Brain pericyte (primary cell): ENCODE measurements at regions not wholly inside any gene's neighbourhood (a gene's known extent, or its start where the extent isn't known, plus 50 kb on each side); places are given as distances from the start of the nearest gene placed in this dataset.
"Not testable (repeated sequence)": the region's sequence is repeated elsewhere in the genome, so short reads cannot be mapped to it uniquely, and the experiment has no call there.

Source experiments
- DNase-seq: peaks from one replicate; pipeline ENCODE4 v3.0.0-alpha.2; 2012; ENCODE audit warnings: low read depth, low spot score

DNA sequence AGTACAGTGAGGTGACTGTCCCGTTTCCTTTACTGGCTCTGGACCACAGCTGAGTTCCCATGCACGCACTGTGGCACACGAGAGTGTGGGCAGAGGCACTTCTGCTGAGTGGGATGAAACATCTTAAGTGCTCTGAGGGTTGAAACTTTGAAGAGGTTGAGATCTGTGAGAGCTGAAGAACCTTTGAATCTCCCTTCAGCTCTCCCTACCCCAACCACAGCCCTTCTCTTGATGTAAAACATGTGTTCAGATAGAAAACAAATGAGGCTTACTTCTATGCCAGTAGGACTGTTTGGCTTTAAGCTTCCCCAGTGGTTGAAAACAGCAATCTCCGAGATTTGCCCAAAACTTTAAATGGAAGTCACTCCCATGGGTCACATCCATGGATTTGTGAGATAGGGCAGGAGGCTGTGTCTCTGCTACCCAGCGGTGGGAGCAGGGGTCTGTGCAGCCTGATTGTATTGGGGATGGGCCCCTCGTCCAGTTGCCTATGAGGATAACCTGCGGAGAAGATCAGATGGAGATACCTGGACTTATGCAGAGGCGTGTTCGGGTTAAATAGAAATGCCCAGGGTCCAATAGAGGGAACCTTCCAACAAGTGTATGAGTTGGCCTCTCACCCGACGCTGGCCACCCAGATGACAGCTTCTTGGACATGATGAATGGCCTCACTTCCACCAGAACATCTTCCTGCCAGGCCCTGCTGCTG lies 178.0 kb upstream of the PLGLB2 start:
- not testable (repeated sequence) for DNase-seq

DNA sequence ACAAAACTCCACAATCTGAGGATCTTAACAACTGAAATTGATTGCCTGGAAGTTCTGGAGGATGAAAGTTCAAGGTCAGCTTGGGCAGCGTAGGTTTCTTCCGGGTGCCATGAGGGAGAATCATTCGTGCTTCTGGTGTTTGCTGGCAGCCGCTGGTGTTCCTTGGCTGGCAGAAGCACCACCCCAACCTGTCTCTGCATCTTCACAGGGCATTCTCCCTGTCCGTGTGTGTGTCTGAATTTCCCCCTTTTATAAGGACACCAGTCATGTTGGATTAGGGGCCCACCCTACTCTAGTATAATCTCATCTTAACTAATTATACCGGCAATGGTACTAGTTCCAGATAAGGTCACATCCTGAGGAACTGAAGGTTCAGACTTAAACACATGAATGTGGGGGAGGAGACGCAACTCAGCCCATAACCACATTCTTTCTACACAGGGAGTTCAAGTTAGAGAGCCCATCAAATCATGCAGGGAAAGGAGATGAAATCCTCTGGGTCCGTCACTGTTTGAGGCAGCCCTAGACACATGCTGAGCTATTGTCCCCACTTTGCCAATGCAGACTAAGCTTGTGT lies 175.9 kb upstream of the PLGLB2 start:
- not testable (repeated sequence) for DNase-seq

DNA sequence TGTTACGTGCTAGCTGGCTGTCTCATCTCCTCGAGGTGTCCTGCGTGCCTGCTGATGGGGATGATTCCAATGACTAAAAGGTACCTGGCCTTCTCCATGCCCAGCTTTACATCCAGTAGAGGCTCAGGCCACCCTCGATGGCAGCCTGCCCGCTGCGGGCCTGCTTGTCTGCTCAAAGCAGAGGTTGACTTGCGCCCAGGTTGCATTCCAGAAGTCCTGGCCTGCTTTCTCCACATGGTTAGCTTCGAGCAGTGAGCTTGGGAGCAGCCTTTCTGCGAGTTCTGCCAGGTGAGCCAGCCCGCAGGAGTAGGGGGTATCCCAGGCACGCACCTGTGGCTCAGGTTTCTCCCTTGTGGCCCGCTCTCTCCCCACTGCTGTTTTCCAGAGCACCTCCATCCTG lies 175.0 kb upstream of the PLGLB2 start:
- not testable (repeated sequence) for DNase-seq

DNA sequence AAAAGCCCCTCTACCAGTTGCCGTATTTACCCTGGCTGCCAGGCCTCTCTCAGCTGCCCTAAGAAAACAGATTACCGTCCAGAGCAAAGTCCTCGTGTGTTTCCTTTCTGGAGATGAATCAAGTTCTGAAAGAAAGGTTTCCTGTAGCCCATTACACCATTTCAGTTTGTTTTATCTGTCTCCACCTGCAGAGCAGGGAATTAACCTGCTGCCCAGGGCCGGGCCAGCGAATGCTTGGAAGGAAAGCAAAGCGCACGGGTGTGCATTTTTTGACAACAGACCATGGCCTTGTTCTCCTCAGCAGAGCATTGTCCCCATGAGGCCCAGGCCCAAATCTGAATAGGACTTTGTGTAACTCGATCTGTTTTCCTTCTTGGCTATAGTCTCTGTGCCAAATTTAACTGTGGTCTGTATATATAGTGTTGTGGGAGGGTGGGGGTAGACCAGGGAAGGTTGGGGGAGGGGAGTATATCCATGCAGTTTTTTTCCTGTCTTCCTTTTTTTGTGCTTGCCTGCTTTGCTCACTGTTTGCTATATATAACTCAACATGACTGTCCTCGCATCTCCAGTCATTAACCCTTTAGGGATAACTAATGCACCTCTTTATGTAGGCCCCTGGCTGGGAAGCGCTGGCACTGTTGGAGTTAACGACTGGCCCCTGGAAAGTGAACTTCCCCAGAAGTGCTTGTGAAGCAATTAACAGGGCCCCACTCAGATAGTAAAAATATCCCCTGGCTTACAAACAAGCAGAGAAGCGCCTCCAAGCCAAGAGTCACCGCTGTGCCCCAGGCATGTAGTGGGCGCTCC lies 174.3 kb upstream of the PLGLB2 start:
- not testable (repeated sequence) for DNase-seq

DNA sequence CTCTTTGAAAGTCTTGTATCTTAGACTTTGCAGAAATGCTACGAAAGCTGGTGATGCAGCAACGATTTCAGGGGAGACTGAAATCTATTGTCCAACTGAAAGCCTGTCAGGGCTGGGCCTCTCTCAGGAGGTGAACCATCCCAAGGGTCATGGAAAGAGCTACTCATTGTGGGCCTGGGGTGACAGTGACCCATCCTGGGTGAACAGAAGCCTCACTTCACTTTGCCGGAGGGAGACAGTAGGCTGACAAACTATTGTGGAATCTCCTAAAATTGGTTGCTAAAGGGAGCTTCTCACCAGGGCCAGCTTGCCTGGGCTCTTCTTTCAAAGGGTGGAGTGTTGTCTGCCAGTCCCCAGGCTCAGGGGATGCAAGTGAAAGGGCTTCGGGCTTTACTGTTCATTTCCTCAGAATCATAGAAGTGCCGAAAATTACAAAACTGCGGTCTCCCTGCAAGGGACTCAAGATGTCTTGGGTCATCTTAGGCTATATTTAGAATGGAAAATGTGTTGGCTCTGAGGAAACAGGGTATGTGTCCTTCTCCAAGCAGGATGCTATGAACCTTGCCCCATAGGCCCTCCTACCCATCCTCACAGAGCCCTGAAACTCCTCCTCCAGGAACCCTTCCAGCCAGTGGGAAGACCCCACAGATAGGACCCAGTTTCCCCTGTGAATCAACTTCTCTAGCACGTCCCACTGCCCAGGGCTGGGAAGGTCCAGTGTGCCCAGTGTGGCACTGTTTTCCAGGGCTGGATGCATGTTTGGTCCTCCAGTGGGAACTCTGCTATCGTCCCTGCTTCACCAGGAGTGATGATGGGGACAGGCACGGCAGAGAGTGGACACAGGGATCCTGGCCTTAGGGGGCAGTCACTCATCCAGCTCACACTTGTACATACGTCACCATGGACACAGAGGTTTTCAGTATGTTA lies 173.4 kb upstream of the PLGLB2 start:
- not testable (repeated sequence) for DNase-seq

DNA sequence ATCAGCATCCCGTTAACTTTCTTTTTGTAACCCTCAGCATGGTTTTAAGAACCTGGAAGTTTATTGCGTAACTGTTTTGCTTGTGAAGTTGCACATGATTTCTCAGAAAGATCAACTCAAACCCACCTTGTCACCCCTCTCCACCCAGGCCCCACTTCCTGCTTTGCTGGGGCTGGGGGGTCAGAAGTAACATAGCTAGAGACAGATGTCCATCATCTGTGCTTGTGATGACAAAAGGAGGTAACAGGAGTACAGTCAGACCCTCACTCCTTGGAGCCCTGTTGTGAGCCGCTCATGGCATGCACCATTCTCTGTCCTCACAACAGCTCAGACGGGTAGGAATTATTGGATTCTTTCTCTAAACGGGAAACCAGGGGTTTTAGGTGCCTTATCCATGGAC lies 172.7 kb upstream of the PLGLB2 start:
- not testable (repeated sequence) for DNase-seq

DNA sequence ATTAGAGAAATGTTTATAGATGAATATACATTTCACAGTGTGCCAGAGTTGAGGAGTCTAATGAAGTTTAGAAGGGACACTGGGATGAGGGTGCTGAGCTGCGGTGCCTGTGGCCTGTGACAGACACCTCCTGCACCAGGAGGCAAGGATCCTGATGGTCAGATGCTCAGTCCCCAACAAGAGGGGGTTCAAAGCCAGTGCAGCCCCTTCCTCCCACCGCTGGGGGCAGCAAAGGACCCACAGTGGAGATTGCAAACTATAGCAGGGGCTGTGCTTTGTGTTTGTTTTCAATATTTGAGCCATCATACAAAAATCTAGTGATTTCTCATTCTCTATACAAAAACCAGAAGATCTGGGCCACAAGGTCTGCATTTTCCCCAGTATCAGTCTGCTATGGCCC lies 170.5 kb upstream of the PLGLB2 start:
- DNase-seq, result not testable (repeated sequence)

DNA sequence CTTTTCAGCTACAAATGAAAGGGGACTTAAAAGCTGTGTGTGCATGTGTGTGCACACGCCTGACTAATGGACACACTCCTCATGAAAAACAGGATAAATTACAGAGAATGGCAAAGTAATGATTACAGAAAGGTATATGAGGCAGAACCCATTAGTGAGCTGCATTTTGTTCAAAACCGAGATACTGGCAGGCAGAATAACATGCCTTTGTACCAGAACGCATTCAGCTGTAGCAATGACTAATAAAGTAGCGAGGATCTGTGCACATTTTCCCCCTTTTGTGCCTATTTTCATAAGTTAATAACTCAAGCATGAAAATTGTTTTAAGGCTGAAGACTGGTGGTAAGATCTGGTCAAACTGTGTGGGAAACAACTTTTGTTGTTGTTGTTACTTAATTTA lies 165.7 kb upstream of the PLGLB2 start:
- not testable (repeated sequence) for DNase-seq

DNA sequence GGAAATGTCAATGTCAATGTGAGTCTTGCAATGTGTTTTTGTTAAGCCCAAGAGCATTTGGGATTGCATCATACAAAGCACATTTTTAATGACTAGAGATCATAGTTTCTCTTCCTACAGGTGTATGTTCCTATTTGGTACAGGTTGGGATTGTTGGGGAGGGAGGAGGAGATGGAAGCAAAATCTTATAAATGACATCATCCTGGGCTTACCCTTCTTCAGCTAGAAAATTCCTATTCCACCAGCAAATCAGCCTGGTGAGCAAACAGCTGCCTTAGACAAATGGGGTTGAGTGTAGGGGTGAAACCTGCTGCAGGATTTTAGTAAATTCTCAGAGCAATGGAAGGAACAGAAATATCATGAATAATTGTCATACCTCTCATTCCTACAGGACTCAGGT lies 165.3 kb upstream of the PLGLB2 start:
- DNase-seq, result not testable (repeated sequence)

DNA sequence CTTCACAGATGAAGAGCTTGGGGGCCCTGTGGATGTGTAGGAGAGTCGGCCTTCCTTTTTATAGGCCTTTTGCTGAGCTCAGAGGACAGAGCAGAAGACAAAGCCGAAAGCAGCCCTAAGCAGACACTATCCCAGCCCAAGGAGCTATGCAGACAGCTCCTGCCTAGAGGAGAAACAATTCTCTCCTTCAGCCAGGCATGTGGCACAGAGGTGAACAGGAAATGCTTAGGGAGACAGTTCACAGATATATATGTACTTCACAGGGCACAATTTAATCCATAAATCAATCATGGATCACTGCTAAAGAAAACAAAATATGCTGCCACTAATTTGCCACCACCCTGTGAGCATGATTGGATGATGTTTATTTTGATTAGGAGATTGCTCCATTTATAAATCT lies 164.5 kb upstream of the PLGLB2 start:
- DNase-seq, result not testable (repeated sequence)

DNA sequence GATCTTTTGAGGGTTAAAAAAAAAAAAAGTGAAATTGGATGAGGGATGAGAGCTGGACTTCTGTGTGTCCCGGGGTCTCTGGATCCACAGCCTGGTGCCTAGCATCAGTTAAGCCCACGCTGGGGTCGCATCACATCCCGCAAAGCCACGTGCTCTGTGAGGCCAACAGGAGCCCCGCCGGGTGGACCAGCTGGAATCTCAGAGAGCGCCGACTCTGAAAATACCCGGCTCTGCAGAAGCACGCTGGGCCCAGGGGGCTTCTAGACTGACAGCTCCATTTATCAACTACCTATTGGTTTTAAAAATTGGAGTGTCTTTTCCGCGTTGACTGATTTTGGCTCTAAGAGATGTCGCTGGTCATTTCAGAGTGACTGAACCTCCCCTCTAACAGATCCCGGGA lies 164.1 kb upstream of the PLGLB2 start:
- not testable (repeated sequence) for DNase-seq

DNA sequence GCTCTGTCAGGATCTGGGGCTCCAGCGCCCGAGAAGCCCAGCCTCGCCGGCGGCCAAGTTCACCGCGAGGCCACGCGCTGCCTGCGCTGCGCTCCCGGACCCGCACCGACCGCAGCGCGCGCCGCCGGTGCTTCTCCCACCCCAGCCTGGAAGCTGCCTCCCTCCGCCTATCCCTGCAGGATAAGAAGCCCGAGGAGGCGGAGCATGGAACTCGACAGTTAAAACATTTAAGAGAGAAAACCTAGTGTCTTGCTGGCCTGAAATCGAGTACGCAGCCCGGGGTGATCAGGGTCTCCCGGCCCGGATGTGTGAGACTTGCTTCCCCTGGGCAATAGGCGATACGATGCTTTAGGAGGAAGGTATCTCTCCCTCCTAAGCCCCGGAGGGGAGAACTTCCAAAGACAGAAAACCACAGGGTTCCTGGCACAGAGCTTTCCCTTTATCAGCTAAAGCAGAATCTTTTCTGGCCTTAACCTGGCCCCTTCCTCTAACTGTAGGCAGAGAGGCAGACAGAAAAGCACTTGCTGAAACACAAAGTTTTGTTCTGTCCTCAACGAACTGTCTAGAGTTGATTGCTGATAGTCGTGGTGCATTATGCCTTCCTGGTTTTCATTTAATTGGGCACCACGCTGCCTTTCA lies 163.5 kb upstream of the PLGLB2 start:
- not testable (repeated sequence) for DNase-seq

DNA sequence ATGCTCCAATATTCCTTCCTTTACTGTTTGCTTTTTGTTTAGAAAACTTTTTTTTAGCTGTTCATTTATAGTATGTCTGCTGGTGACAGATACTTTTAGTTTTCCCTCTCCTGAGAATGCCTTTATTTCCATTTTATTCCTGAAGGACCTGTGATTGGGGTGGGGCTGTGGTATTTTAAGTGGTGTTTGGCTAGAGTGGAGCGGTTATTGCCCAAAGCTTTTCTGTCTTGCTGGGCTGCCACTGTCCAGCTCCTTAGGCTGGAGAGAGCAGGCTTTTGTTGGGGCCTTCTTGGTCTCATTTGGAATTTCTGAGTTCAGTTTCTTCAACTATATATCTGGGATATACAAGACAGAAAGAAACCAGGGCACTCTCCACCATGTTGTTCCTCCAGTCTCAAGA lies 160.0 kb upstream of the PLGLB2 start:
- DNase-seq, result not testable (repeated sequence)

DNA sequence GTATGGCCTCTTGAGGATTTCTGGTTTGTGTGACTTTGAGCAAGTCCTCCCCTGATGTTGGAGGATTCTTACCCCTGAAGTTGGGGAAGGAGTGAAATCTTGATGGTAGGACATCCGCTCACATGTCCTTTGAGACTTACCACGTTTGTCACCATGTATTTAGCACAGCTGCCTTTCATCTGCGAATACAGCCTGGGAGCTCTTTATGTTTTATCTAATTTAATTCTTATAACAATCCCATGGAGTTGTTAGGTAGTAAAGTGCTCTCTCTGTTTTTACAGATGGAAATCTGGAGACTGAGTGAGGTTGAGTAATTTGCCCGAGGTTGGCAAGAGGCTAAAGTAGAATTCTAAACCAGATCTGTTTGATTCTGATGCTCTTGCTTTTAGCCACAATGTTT lies 154.9 kb upstream of the PLGLB2 start:
- not testable (repeated sequence) for DNase-seq

DNA sequence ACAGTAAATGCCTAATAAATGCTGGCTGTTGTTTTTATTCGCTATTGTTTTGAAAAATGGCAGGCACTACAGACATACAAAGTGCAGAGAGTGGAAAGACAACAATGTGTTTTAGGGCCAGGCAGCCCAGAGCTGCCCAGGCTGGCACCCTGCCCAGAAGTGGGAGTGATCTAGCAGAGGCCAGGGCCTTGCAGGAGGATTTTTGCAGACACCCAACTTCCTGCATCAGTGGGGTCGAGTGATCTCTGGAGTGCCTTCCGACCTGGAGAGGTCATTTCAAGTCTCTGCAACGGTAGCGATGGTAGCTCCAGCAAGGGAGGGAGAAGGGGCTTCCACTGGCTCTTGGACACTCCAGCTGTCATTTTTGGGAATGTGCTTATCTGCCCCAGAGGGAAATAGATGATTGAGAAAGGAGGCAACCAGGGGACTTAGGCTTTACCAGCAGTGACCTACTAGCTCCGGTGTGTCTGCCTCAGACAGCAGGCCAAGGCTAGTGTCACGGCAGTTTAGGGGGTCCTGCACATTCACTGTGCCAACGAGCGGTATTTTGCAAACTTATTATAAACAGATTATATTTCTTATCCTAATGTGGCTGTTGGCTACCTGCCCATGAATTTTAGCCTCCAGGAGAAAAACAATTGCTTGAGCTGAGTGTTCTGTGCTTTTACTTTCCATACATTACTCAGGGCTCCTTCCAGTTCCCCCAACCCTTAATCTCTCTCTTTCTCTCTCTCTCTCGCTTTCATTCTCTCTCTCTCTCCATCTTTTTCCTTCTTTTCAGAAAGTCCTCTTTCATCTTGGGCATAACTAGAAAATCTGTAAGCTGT lies 153.9 kb upstream of the PLGLB2 start:
- peak; percentile 65 for DNase-seq

DNA sequence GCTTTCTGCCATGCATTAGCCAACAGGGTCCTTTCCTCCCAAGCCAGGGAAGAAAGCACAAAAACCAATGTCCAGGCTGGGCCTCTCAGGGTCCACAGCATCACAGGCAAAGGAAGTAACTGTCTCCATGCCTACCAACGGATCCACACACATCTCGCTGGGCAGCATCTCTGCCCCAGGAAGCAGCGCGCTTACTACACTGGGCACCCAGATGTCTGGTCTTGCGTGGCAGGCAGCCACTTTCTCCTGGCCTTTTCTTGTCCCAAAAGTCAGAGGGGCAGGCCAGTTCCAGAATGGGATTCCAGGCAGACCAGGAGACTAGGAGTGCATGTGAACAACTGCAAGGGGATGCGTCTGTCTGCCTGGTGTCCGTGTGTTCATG lies 153.3 kb upstream of the PLGLB2 start:
- not testable (repeated sequence) for DNase-seq

DNA sequence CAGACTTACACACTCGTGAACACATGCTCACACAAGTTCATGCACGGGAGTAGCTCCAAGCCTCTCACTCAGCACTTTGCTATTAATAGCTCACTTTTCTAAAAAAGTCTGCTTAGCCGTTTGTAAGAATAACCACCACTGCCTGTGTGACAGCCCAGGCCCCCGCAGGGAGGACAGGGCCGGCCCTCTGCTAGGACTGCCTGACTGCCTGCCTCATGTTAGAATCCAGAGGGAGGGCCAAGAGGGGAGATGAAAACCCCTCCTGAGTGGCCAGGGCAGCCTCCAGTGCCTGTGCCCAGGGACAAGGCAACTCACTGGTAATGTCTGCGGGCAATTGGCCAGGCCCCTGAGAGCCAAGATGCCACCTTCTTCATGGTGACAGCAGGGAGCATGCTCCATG lies 152.9 kb upstream of the PLGLB2 start:
- not testable (repeated sequence) for DNase-seq

DNA sequence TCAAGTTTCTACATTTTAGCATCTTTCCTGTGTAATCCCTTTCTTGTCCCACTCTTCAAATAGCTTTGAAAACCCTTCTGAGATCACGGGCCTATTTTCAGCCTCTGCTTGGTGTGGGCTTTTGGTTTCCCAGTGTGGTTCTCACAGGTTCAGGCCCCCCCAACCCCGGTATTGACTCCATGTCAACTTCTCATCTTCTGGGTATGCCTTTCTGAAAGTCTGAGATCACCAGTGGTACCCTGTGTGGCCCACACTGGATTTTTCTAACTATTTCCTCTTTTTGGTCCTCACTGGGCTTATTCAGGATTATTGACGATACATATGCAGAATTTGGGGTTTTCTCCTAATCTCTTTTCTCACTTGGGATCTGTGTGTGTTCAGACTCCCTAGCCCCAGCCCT lies 146.9 kb upstream of the PLGLB2 start:
- not testable (repeated sequence) for DNase-seq

DNA sequence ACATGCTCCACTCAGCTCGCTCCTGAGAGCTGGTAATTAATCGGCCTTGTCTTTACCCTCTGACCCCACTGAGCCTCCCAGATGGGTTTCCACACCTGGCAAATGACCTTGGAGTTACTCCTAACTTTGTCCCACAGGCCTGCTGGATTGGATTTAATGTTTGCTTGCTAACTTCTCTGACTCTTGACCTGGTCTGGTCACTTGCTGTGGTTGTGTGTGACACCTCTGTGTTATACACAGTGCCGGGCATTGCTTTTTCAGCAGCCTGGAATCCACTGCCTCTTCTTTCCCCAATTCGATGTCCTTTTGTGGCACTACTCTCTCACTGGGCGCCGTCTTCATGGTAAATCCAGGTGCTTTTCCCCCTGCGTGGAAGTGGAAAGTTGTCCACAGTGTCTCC lies 145.8 kb upstream of the PLGLB2 start:
- not testable (repeated sequence) for DNase-seq

DNA sequence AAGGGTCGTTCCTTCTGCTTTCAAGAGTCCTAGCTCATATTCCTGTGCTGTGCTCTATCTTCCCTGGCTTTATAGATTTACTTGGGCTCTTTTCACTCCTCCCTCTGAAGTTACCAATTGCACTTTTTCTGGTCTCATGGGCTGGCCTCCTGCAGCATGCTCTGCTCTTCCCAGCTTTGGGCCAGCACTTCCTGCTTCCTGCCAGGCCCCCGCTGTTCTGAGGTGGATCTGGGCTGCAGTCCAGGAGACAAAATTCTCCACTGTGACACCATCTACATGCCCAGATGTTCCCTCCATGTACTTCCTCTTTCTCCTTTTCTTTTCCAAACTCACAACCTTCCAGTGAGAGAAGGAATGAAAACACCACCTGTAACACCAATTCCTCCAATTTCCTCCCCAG lies 145.2 kb upstream of the PLGLB2 start:
- DNase-seq, result not testable (repeated sequence)
